Left renal pelvis (tissue), 4 donors: ENCODE measurements at regions not wholly inside any gene's neighbourhood (a gene's known extent, or its start where the extent isn't known, plus 50 kb on each side); places are given as distances from the start of the nearest gene placed in this dataset.

ENCODE experiments used
- DNase-seq, 4 donors: peaks; one replicate each; pipeline ENCODE4 v3.0.0-alpha.2; 2013; ENCODE audit warnings: low read depth in 4 of 4, low spot score in 3 of 4

DNA sequence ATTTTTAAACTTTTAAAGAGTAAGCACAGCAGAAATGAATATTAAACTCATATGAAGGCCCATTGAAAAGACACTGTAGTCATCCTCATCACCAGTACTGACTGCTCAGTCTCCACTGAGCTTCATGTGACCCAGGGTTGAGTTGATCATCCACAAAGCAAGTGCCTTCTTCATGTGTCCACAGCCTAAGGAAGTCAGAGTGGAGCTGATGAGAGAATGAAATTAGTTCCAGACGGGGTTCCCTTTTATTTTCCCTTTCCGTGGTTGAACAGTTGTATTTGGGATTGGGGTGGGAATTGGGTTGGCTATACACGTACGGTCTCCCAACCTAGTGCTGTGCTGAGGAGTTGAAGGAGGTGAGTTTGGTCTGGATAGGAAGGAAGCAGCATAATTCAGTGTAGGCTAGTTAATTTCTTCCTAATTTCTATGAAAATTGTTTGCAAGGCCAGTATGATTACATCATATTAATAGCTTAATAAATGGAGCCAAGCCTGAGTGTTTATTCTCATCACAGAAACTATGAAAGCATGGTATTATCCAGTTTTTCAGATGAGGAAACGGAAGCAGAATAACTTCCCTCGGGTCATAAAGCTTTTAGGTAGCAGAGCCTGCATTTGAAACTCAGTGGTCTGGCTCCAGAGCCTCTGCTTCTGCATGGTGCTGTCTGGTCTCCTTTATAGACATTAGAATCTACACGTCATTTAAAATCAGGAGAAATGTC lies 103.9 kb upstream of the DMRT1 start:
- DNase-seq: no peak

GRCh38 chr9:738209-738915 lies 103.1 kb upstream of the DMRT1 start:
- DNase-seq: no peak

DNA sequence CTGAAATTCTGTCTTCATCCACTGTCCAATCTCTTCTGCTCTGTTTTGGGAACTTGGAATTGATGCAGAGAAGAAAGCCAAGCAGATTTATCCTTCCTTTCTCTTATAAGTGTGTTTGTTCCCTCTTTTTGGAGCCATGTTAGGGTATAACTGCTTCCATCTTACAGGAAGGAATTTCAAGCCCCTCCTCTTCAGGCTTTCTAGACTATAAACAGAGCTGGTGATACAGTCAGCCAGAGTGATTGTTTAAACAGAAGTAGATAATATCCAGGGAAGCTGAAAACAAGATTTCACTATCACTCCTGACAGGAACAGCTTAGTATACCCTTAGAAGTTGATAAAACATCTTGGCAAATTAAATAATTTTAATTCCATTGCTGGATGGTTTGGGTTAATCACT lies 102.1 kb upstream of the DMRT1 start:
- no peak for DNase-seq

- no peak for DNase-seq
Measured at GRCh38 chr9:740221-740620, 101.3 kb upstream of the DMRT1 start.

DNA sequence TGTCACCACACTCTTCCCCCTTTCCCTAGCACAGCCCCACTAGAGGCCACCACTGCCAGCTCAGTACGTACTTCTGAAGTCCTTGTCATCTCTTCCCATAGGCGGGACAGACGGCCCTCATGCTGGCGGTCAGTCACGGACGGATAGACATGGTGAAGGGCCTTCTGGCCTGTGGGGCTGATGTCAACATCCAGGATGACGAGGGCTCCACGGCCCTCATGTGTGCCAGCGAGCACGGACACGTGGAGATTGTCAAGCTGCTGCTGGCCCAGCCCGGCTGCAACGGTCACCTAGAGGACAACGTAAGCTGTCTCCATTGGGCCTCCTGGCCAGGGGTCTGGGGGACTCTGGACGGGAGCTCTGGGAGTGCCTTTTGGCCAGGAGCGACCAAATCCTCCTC lies 99.4 kb upstream of the DMRT1 start:
- no peak for DNase-seq

DNA sequence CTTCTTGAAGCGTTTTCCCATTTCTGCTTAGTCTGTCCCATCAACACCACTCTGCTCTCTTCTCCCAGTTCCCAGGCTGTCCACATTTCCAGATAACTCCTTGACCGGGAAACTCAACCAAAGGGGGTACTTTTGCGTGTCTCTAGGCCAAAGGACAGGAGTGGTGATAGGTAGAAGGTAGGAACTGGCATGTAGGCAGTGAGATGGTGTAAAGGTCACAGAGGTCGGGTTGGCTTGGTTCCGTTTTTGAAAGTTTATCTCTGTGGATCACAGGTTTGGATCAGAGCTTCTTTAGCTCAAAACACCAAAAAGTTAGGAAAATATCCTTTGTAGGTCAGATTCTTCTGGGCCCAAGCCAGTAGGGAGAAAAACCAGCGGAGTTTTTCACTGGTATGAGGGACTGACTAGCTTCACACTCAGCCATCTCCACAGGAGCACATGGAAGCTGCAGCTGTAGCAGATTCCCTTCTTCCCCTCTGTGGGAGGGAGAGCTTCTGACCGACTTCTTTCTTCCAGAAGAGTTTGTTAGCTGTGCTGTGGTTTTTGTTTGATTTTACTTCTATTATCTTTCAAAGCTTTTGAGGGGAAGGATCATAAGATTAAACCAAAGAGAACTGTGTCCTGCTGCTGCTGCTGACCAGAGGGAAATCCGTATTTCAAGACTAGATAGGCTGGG lies 98.4 kb upstream of the DMRT1 start:
- no peak for DNase-seq

DNA sequence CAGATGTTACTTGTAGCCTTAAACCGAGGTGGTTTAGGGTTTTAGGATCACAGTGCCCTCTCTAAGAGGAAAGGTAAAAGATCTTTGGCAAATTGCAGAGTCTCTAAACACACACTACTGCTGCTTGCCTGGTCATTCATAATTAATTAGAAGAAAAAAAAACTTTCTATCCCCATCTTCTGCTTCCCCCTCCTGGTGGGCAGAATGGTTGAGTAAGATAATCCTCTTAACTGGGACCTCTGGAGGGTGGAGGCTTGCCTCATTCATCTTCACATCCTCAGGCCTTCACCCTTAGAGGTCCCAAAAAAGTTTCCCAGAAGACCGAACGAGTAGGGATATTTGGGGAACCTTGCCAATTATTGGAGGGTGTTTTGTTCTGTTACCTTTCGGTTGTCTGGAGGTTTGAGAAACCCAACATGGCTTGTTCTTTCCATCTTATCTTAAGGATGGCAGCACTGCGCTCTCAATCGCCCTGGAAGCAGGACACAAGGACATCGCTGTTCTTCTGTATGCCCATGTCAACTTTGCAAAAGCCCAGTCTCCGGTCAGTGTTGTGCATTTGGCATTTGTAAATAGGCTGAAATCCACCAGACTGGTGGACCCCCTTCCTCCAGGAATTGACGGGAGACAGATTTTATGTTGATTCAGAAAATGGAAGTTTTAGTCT lies 97.3 kb upstream of the DMRT1 start:
- DNase-seq: no peak

DNA sequence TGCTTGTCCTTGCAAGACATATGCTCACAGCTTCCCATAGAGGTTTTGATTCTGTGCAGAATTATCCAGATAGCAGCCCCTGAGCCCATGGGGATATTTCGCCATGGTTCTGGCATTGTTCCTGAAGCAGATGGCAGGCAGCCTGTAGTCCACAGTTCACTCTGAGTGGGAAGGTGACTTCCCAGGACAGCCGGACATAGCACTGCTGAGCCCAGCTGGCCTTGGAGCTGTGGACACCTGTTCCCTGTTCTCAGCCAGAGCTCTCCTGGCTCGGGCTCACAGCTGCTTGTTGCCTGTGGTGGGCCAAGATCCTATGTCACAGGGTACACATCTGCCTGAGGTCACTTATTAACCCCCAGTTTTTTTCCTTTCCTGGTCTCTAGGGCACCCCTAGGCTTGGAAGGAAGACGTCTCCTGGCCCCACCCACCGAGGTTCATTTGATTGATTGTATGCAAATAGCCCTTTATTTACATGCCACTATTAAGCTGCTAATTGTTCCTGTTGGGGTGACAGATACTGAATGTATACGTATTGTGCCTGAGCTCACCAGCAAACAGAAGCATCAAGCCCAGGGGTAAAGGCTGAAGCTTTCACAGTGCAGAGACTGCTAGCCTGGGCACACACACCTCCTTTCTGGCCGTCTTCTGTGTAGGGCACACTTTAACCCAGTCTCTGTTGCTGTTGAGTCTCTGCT lies 96.6 kb upstream of the DMRT1 start:
- DNase-seq: no peak

GRCh38 chr9:745761-746380 lies 95.6 kb upstream of the DMRT1 start:
- DNase-seq: no peak

- DNase-seq: no peak
Measured at GRCh38 chr9:746661-747434, 94.6 kb upstream of the DMRT1 start.

DNA sequence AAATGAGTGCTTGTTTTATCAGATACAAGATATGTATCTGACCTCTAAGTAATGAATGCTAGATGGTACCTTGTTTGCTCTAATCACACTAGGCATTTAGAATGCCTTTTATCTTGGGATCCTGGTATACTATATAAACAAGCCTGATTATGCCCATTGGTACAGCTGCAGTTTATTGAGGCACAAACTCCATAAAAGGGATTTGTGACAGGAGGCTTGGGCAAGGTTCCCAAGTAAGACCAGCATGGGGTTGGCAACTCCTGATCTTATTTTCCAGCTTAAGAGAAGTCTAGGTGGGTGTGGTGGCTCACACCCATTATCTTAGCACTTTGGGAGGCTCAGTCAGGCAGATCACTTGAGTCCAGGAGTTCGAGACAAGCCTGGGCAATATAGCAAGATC lies 93.9 kb upstream of the DMRT1 start:
- no peak for DNase-seq

DNA sequence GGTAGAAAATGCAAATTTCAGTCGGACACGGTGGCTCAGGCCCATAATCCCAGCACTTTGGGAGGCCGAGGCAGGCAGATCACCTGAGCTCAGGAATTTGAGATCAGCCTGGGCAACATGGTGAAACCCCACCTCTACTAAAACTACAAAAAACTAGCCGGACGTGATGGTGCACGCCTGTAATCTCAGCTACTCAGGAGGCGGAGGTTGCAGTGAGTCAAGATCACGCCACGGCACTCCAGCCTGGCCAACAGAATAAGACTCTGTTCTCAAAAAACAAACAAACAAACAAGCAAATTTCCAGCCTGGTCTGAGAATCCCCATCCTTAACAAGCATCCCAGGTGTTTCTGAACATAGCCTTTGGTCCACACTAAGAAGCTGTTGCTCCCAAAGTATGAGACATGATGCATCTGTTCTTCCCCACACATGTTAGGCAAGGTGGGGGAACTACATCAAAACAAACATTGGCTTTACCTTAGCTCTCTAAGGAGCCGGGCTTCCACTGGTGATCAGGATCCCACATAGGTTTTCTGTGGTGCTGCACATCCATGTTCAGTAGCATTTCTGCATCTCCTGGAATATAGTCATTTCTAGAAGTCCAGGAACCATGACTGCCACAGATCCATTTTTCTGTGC lies 92.5 kb upstream of the DMRT1 start:
- no peak for DNase-seq

- no peak for DNase-seq
Measured at GRCh38 chr9:749716-750115, 91.8 kb upstream of the DMRT1 start.

- DNase-seq: no peak
Measured at GRCh38 chr9:750249-750967, 91.1 kb upstream of the DMRT1 start.

- DNase-seq: no peak
Measured at GRCh38 chr9:751137-752051, 90.1 kb upstream of the DMRT1 start.

DNA sequence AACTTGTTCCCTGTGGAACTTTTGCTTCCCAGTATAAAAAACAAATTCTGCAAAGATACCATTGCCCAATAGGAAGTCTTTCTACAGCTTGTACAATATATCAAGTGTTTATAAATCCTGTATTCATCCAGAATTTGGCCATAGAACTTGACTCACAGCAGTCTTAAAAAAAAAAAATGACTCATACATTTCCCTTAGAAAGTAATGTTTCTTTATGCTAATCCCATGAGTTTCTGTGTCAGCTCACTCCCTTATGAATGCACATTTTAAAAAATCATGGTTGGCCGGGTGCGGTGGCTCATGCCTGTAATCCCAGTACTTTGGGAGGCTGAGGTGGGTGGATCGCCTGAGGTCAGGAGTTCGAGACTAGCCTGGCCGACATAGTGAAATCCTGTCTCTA lies 89.3 kb upstream of the DMRT1 start:
- no peak for DNase-seq

- DNase-seq: no peak
Measured at GRCh38 chr9:752681-753200, 88.8 kb upstream of the DMRT1 start.
